HG02759 (cell line): ENCODE measurements at regions not wholly inside any gene's neighbourhood (a gene's known extent, or its start where the extent isn't known, plus 50 kb on each side); places are given as distances from the start of the nearest gene placed in this dataset.
A peak's percentile ranks its signal among the peaks of the same experiment; 100 is the strongest.
"Not testable (repeated sequence)": the region's sequence is repeated elsewhere in the genome, so short reads cannot be mapped to it uniquely, and the experiment has no call there.

Experiments used
- ATAC-seq: cut with Tn5 transposase; IDR thresholded peaks from one replicate; pipeline ENCODE4 v1.9.1; 2021; ENCODE audit warnings: mild to moderate bottlenecking, moderate library complexity; ENCODE audit not compliant: unreplicated experiment

DNA sequence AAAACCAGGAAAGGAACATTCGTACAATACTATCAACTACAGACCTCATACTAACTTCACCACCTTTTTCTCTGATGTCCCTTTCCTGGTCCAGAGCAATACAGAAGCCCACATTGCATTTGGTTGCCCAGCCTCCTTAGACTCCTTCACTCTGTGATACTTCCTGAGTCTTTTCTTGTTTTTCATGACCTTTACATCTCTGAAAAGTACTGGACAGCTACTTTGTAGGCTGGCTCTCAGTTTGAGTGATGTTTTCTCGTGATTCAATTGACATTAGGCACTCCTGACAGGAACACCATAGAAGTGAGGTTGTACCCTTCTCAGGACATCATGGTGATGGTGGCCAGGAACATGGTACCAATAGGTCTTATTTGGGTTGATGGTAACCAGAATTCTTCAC is 185.9 kb upstream of the SLC39A10 start:
- no peak for ATAC-seq

DNA sequence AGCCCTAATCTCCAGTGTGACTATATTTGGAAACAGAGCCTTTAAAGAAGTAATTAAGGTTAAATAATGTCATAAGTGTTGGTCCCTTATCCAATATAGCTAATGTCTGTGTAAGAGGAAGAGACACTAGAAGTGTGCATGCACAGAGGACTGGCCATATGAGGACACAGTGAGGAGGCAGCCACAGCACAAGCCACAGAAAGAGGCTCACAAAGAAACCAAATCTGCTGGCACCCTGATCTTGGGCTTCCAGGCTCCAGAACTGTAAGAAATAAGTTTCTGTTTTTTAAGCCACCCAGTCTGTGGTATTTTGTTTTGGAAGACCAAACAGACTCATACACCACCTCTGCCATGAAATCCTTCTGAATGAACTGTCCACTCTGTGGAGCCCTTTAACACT is 186.4 kb upstream of the SLC39A10 start:
- no peak for ATAC-seq

GRCh38 chr2:195468771-195469170 is 188.3 kb upstream of the SLC39A10 start:
- peak; percentile 71 for ATAC-seq

- ATAC-seq, result no peak
These were observed 190.6 kb upstream of the SLC39A10 start for GRCh38 chr2:195466427-195466826.

GRCh38 chr2:195461010-195461409 is 196.0 kb upstream of the SLC39A10 start:
- no peak for ATAC-seq

DNA sequence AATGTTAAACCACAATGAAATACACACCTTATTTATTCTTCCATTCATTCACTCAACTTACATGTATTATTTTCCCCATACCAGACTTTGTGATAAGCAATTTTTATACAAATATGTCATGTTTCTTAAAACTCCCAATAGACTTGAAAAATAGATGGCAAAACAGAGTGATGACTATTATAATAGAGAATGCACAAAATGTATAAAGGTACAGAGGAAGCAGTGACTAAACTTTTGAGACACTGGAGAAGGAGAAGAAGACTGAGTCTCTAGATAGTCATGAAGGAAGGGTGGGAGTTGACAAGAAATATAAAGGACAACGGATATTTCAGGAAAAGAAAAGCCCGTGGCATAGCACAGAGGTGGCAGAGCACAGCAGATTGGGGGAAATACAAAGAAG is 198.1 kb upstream of the SLC39A10 start:
- ATAC-seq, result no peak

GRCh38 chr2:195457873-195458272 is 199.2 kb upstream of the SLC39A10 start:
- no peak for ATAC-seq

DNA sequence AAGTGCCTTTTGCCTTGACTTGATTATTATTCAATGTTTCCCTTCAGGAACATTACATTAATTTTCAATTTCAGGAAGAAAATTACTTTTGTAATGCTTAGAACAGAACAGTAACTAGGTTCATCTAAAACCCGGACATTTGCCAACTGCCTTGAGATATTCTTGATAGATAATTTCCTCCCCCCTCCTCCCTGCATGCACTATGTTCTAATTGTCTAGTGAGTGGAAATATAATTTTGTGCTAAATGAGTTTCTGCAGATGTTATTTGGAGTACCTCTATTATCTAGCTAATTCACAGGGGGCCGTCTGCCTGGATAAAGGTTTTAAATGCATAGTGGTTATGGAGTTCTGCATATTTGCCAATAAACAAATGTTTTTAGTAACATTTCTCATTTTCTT is 200.3 kb upstream of the SLC39A10 start:
- no peak for ATAC-seq

GRCh38 chr2:195451160-195451559 is 205.9 kb upstream of the SLC39A10 start:
- ATAC-seq, result no peak

- ATAC-seq, result no peak
These were observed 206.4 kb upstream of the SLC39A10 start for GRCh38 chr2:195450552-195451113.

DNA sequence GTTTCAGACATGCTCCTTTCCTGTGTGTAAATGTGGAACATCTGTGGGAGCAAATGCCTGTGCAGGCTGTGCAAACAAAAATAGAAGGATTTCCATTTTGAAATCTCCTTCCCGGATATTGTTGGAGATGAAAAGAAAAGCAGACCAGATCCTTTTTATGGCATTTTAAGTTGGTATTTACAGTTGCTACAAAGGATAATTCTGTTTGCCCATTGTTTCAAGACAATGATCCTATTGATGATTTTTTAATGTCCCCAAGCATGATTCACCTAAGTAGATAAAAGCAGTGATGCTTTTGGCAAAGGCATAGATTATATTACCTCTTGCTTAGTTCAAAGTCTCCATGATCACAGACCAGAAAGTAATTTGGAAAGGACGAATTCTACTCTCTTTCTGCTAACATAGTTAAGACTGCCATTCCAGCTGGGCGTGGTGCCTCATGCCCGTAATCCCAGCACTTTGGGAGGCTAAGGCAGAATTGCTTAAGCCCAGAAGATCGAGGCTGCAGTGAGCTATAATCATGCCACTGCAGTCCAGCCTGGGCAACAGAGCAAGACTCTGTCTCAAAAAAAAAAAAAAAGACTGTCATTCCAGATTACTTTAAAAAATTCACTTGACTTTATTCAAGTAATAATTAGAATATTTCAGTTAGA is 209.6 kb upstream of the SLC39A10 start:
- no peak for ATAC-seq

DNA sequence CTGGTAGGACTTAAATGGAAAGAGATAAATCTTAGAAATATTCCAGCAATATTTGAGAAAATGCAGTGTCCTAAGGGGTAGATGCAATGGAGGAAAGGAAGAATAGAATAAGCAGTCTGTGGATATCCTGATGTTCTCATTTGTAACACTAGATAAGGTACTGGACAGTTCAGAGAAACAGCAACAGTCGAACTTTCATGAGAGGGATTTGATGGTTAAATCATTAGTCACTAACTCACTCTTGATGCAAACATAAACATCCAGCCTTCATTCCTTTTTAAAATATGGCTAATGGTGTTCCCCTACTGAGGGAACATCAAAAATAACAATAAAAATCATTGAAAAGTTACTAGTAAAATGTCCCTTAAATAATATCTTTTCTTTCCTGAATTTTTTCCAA is 211.4 kb upstream of the SLC39A10 start:
- ATAC-seq, result no peak

DNA sequence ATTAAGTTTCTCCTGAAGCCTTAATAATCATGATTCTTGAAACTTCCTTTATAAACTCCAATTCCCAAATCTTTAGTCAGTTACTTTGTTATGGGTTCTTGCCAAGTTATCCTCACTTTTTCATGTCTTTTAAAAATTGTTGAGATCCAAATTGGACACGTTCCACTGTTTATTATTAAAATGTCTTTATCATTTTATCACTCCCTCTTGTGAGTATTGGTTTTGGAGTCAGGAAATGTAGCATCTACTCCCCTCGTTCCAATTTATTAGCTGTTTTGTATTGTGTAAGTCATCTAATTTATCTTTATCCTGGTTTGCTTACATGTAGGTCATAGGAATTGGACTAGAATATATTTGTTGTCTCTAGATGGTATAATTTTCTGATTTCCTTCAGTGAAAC is 213.1 kb upstream of the SLC39A10 start:
- ATAC-seq, result no peak

- ATAC-seq, result no peak
These were observed 214.4 kb upstream of the SLC39A10 start for GRCh38 chr2:195442458-195443175.

GRCh38 chr2:195438692-195439091 is 218.3 kb upstream of the SLC39A10 start:
- no peak for ATAC-seq

DNA sequence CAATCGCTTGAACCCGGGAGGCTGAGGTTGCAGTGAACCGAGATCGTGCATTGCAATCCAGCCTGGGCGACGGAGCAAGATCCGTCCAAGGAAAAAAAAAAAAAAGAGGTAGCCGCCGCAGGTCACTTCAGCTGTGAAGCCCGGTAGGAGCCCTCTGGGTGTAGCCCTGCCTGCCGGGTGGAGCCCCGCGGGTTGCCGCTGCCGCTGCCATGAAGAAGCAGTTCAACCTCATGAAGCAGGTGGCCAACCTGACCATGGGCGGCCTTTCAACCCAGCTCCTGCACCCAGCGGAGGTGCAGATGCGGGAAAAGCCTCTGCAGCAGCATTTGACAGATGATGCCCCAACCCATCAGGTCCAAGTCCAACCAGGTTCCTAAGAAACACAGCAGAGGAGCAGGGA is 219.5 kb upstream of the SLC39A10 start:
- ATAC-seq, result no peak

DNA sequence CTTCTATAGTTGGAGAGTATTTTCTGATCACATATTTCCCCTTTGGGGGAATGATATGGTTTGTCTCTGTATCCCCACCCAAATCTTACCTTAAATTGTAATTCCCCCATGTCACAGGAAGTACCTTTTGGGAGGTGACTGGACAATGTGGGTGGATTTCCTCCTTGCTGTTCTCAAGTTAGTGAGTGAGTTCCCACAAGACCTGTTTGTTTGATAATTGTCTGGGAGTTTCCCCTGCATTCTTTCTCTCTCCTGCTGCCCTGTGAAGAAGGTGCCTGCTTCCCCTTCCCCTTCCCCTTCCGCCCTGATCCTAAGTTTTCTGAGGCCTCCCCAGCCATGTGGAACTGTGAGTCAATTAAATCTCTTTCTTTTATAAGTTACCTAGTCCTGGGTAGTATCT is 222.7 kb upstream of the SLC39A10 start:
- ATAC-seq, result no peak

DNA sequence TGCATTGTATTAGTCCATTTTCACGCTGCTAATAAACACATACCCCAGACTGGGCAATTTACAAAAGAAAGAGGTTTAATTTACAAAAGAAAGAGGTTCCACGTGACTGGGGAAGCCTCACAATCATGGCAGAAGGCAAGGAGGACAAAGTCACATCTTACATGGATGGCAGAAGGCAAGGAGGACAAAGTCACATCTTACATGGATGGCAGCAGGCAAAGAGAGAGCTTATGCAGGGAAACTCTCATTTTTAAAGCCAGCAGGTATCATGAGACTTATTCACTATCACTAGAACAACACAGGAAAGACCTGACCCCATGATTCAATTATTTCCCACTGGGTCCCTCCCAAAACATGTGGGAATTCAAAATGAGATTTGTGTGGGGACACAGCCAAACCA is 223.3 kb upstream of the SLC39A10 start:
- not testable (repeated sequence) for ATAC-seq

GRCh38 chr2:195428673-195429072 is 228.4 kb upstream of the SLC39A10 start:
- ATAC-seq, result no peak

- ATAC-seq, result no peak
These were observed 231.7 kb upstream of the SLC39A10 start for GRCh38 chr2:195425328-195425727.

DNA sequence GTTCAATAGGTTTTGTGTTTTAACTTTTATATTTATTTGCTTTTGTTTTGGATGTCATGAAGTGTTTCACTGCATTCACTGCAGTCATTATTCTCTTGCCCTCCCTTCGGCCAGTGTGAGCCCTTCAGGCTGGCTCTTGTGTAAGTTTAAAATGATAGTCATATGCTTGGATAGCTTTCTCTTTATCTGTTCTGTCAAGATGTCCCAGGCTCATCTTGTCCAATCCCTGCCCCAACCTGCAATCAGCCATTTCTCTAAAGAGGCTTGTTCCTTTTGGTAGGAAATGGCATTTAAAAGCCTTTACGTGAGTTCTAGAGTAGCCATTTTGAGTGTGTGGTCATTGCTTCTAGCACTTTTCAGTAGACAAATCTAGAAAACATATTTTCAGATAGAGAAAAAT is 238.0 kb upstream of the SLC39A10 start:
- ATAC-seq, result no peak

DNA sequence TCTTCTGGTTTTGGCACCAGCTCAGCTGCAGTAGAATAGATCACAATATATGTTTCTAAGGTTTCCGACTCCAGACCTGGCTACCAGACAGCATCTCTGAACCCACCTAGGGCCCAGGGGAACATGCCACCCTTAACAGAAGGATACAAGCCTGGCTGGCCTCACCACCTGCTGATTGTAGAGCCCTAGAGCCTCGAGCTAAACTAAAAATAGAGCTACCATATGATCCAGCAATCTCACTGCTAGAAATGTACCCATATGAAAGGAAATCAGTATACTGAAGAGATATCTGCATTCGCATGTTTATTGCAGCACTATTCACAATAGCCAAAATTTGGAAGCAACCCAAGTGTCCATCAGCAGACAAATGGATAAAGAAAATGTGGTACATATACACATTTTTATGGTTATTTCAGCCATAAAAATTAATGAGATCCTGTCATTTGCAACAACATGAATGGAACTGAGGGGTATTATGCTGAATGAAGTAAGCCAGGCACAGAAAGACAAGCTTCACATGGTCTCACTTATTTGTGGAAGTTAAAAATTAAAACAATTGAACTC is 242.4 kb upstream of the SLC39A10 start:
- ATAC-seq, result no peak
